IPS DF 4.7 (cell line): ENCODE measurements at regions not wholly inside any gene's neighbourhood (a gene's known extent, or its start where the extent isn't known, plus 50 kb on each side); places are given as distances from the start of the nearest gene placed in this dataset.
A peak's percentile ranks its signal among the peaks of the same experiment; 100 is the strongest.
"Not testable (repeated sequence)": the region's sequence is repeated elsewhere in the genome, so short reads cannot be mapped to it uniquely, and the experiment has no call there.

Experiments
- DNase-seq: peaks from one replicate; pipeline ENCODE4 v3.0.0-alpha.2; 2013; ENCODE audit warnings: low spot score; ENCODE audit errors: extremely low read depth

- no peak for DNase-seq
Observed at GRCh38 chrX:95218976-95219375, 1465.7 kb upstream of the DIAPH2 start.

DNA sequence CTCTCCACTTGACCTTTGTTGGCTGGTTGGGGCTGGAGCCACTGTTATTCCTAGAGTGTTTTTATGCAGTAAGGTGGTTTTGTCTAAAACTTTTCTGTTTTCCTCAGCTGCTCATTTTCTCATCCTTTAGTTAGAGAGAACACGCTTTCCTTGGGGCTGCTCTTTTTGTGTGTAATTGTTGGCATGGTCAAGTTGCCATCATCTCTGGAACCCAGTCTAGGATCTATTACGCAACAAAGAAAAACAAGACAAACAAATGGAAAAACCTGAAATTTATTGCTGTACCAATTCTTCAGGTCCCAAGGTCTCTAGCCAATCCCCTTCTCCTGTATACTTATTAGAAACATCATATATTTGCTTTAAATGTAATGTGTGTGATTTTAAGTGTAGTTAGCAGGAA is 1436.3 kb upstream of the DIAPH2 start:
- no peak for DNase-seq

DNA sequence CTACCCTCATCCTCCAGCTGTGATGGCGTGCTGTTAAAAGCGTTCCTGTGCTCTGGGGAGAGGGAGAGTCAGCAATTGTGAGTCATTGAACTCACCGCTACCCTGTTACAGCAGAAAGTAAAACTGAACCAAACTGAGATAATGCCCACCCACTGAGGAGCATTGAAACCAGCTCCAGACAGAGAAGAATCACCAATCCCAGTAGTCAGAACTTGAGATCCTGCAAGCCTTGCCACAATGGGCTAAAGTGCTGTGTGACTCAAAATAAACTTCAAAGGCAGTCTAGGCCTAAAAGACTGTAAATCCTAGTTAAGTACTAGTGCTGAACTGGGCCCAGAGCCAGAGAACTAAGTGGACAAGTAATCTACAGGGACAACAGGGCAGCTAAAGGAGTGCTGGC is 1394.2 kb upstream of the DIAPH2 start:
- DNase-seq: no peak

- DNase-seq: no peak
Observed at GRCh38 chrX:95291561-95291960, 1393.1 kb upstream of the DIAPH2 start.

- DNase-seq: peak; percentile 22
Observed at GRCh38 chrX:95318882-95319281, 1365.8 kb upstream of the DIAPH2 start.

DNA sequence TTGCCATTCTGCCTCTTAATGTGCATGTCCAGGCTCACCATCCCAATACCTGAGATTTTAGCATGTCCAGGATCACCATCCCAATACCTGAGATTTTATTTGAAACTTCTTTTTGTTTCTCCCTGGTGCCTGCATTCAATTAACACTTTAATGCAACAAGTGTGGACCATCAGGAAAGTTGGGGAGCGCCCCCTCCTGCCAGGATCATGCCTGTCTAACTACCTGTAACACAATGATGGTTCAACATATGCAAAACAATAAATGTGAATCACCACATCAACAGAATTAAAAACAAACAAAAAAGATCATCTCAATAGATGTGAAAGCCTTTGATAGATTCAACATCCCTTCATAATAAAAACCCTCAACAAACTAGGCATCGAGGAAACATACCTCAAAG is 1359.5 kb upstream of the DIAPH2 start:
- DNase-seq: no peak

DNA sequence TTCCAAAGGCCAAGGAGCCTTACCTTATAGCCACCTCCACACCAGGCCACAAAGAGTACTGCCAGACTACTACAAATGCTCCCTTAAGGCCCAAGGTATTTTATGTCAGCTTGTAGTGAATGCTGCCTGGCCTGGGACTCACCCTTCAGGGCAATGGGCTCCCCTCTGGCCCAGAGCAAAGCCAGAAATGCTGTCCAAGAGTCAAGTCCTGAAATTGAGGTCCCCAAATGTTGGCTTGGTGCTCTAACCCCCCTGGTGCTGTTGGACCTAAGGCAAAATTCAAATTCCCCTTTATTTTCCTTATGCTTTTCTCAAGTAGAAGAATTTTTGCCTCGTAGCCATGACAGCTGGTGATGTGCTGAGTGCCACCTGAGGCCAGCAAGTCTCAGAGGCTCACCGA is 1354.3 kb upstream of the DIAPH2 start:
- no peak for DNase-seq

GRCh38 chrX:95332530-95332929 is 1352.1 kb upstream of the DIAPH2 start:
- DNase-seq: no peak

- no peak for DNase-seq
Observed at GRCh38 chrX:95346856-95347255, 1337.8 kb upstream of the DIAPH2 start.

DNA sequence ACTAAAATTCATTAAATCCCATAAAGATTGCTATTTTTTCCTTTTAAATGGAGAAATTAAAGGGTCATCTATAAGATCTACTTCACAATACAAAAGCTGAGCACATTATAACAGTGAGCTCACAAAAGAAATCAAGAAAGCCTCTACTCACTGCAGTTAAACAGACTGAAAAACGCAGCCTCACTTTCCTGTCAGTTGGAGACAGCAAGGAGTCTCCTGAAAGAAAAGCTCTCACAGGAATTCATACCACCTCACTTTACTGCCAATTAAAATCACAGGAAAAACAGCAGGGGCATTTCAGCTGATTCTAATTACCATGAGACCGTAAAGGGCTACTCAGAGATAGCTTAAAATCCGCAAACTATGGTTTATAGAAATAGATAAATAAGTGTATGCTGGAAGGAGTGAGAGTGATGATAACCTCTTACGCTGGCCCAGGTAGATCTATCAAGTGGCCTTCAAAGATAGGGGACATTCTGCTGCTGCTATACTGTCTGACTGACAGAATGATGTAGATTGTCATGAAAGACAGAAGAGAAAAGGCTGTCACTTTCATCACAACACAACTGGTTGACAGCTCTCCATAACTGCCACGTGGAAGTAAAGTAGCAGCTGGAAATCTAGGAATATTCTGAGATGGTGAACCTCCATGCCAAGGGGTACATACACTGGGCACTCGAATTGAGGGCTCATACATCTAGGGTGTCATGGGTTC is 1333.7 kb upstream of the DIAPH2 start:
- DNase-seq: no peak

GRCh38 chrX:95367286-95367685 is 1317.4 kb upstream of the DIAPH2 start:
- no peak for DNase-seq

DNA sequence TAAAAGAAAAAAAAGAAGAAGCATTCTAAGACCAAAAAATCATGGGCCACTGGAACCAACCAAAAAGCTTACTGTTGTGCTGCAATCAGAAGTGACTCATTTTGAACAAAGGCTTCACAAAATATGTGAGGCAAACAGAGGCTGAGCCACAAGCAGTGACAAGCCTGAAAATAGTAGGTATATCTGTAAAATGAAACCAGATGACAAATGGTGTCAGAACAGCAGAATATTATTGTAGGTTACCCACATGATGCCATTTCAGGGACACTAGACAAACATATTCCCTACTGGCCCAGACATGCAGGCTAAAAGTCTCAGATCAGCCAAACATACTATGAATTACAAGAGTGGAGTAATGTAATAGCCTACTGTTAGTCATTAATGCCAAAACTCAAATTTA is 1301.8 kb upstream of the DIAPH2 start:
- no peak for DNase-seq

GRCh38 chrX:95383778-95384177 is 1300.9 kb upstream of the DIAPH2 start:
- no peak for DNase-seq

DNA sequence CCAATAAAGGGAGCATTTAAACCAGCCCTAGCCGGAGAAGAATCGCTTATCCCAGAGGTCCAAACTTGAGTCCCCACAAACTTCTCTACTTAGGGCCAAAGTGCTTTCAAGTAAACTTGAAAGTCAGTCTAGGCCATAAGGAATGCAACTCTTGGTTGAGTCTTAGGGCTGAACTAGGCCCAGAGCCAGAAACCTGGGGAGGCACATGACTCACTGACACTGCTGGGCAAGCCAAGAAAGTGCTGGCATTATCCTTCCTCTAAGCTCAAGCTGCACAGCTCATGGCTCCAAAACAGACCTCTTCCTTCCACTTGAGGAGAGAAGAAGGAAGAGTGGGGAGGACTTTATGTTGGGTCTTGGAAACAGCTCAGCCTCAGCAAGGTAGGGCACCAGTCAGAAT is 1257.3 kb upstream of the DIAPH2 start:
- no peak for DNase-seq

GRCh38 chrX:95435198-95435597 is 1249.4 kb upstream of the DIAPH2 start:
- DNase-seq: no peak

- no peak for DNase-seq
Observed at GRCh38 chrX:95441836-95442235, 1242.8 kb upstream of the DIAPH2 start.

- no peak for DNase-seq
Observed at GRCh38 chrX:95484781-95485180, 1199.9 kb upstream of the DIAPH2 start.

DNA sequence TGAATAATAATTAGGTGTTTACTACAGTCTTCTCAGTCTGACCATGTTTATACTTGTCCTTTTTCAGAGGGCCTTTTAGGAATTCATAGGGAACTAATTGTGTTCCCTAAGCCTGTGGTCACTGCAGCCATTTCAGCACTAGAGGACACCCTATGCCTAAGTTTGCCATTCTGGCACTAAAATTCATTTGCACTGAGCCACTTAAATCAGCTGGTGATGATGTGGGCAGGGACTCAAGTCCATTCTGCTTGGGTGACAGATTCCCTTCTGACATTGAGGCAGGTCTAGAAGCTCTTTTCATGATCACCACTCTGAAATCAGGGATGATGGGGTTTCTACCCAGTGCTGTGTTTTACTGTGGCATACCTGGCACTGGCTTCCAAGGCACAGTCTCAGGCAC is 1178.9 kb upstream of the DIAPH2 start:
- DNase-seq: no peak

- no peak for DNase-seq
Observed at GRCh38 chrX:95509474-95509873, 1175.2 kb upstream of the DIAPH2 start.

- not testable (repeated sequence) for DNase-seq
Observed at GRCh38 chrX:95524018-95524417, 1160.6 kb upstream of the DIAPH2 start.

- DNase-seq: no peak
Observed at GRCh38 chrX:95536111-95536510, 1148.5 kb upstream of the DIAPH2 start.

- DNase-seq: no peak
Observed at GRCh38 chrX:95536661-95537060, 1148.0 kb upstream of the DIAPH2 start.

- no peak for DNase-seq
Observed at GRCh38 chrX:95539041-95539440, 1145.6 kb upstream of the DIAPH2 start.

DNA sequence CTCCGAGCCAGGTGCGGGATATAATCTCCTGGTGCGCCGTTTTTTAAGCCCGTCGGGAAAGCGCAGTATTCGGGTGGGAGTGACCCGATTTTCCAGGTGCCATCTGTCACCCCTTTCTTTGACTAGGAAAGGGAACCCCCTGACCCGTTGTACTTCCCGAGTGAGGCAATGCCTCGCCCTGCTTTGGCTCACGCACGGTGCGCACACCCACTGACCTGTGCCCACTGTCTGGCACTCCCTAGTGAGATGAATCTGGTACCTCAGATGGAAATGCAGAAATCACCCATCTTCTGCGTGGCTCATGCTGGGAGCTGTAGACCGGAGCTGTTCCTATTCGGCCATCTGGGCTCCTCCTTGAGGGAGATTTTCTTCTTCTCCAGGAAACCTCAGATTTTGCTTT is 1135.1 kb upstream of the DIAPH2 start:
- not testable (repeated sequence) for DNase-seq
